ENCODE measurements at regions not wholly inside any gene's neighbourhood (a gene's known extent, or its start where the extent isn't known, plus 50 kb on each side); places are given as distances from the start of the nearest gene placed in this dataset.
A peak's percentile ranks its signal among the peaks of the same experiment; 100 is the strongest.

- no peak for TF ChIP-seq CTCF (IDR thresholded peaks at IDR 0.05; ENCODE audit: insufficient read depth, low read depth, low read length, missing control alignments)
These were observed 297.0 kb upstream of the EDNRB start for GRCh38 chr13:78215458-78216108.

GRCh38 chr13:78201411-78201810 lies 282.8 kb upstream of the EDNRB start:
- DNase-seq (ENCODE audit: low read depth): peak; percentile 79
- no peak for TF ChIP-seq CTCF (IDR thresholded peaks at IDR 0.05; ENCODE audit: insufficient read depth, low read depth, low read length, missing control alignments)
- no peak overlapping the region; the same call in 1 of the 2 replicates for H3K4me3 ChIP-seq (ENCODE audit: low read depth, low read length)

More at GRCh38 chr13:78215458-78216108, 297.0 kb upstream of the EDNRB start:
- H3K4me3 ChIP-seq (ENCODE audit: low read depth, low read length): no peak overlapping the region
- no peak for DNase-seq (ENCODE audit: low read depth)

GRCh38 chr13:78198821-78199220 lies 280.2 kb upstream of the EDNRB start:
- TF ChIP-seq CTCF (IDR thresholded peaks at IDR 0.05; ENCODE audit: insufficient read depth, low read depth, low read length, missing control alignments): no peak
- H3K4me3 ChIP-seq (ENCODE audit: low read depth, low read length): no peak overlapping the region
- DNase-seq (ENCODE audit: low read depth): no peak

GRCh38 chr13:78198419-78198818 lies 279.8 kb upstream of the EDNRB start:
- DNase-seq (ENCODE audit: low read depth): no peak
- TF ChIP-seq CTCF (IDR thresholded peaks at IDR 0.05; ENCODE audit: insufficient read depth, low read depth, low read length, missing control alignments): no peak
- H3K4me3 ChIP-seq (ENCODE audit: low read depth, low read length): no peak overlapping the region

GRCh38 chr13:78197231-78197630 lies 278.6 kb upstream of the EDNRB start:
- peak; percentile 41 for DNase-seq (ENCODE audit: low read depth)
- no peak overlapping the region for H3K4me3 ChIP-seq (ENCODE audit: low read depth, low read length)
- TF ChIP-seq CTCF (IDR thresholded peaks at IDR 0.05; ENCODE audit: insufficient read depth, low read depth, low read length, missing control alignments): no peak

GRCh38 chr13:78194904-78195639 lies 276.4 kb upstream of the EDNRB start:
- TF ChIP-seq CTCF (IDR thresholded peaks at IDR 0.05; ENCODE audit: insufficient read depth, low read depth, low read length, missing control alignments): no peak
- H3K4me3 ChIP-seq (ENCODE audit: low read depth, low read length): no peak overlapping the region
- DNase-seq (ENCODE audit: low read depth): no peak
